Cardiac fibroblast (primary cell): ENCODE measurements at regions not wholly inside any gene's neighbourhood (a gene's known extent, or its start where the extent isn't known, plus 50 kb on each side); places are given as distances from the start of the nearest gene placed in this dataset.

Experiments
- DNase-seq, 2 donors: peaks; one replicate each; pipeline versions ENCODE4 v3.0.0 to v3.0.0-alpha.2; 2010; ENCODE audit warnings: low read depth in 2 of 2
- H3K4me3 ChIP-seq, 2 donors: replicated peaks in 1 of 2; 1 replicate in 1 of 2; 2 replicates in 1 of 2; pipeline ENCODE4 v1.5.1; 2011; ENCODE audit warnings: low read depth in 2 of 2, low read length in 2 of 2, mild to moderate bottlenecking in 2 of 2, moderate library complexity in 1 of 2
- TF ChIP-seq, protein P1 (sequence below): IDR thresholded peaks from one replicate; pipeline ENCODE4 v1.5.1; 2011; ENCODE audit warnings: low read depth, mild to moderate bottlenecking, low read length, inconsistent platforms

- TF ChIP-seq, protein P1, sequence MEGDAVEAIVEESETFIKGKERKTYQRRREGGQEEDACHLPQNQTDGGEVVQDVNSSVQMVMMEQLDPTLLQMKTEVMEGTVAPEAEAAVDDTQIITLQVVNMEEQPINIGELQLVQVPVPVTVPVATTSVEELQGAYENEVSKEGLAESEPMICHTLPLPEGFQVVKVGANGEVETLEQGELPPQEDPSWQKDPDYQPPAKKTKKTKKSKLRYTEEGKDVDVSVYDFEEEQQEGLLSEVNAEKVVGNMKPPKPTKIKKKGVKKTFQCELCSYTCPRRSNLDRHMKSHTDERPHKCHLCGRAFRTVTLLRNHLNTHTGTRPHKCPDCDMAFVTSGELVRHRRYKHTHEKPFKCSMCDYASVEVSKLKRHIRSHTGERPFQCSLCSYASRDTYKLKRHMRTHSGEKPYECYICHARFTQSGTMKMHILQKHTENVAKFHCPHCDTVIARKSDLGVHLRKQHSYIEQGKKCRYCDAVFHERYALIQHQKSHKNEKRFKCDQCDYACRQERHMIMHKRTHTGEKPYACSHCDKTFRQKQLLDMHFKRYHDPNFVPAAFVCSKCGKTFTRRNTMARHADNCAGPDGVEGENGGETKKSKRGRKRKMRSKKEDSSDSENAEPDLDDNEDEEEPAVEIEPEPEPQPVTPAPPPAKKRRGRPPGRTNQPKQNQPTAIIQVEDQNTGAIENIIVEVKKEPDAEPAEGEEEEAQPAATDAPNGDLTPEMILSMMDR, result no peak
These were observed 404.7 kb upstream of the CDH7 start for GRCh38 chr18:65346086-65346485.

GRCh38 chr18:65343571-65343970, 407.2 kb upstream of the CDH7 start:
- TF ChIP-seq, protein P1, result no peak
- no peak overlapping the region for H3K4me3 ChIP-seq
- DNase-seq, result no peak

More at GRCh38 chr18:65346086-65346485, 404.7 kb upstream of the CDH7 start:
- H3K4me3 ChIP-seq, result no peak overlapping the region
- DNase-seq, result no peak

- no peak for DNase-seq
- TF ChIP-seq, protein P1, result no peak
- no peak overlapping the region for H3K4me3 ChIP-seq
These were observed 414.4 kb upstream of the CDH7 start for GRCh38 chr18:65336411-65336810.

- no peak for DNase-seq
- TF ChIP-seq, protein P1, result no peak
- H3K4me3 ChIP-seq, result no peak overlapping the region
These were observed 421.8 kb upstream of the CDH7 start for GRCh38 chr18:65329010-65329409.

- no peak overlapping the region for H3K4me3 ChIP-seq
- TF ChIP-seq, protein P1, result no peak
- DNase-seq, result no peak
These were observed 424.0 kb upstream of the CDH7 start for GRCh38 chr18:65326805-65327204.

DNA sequence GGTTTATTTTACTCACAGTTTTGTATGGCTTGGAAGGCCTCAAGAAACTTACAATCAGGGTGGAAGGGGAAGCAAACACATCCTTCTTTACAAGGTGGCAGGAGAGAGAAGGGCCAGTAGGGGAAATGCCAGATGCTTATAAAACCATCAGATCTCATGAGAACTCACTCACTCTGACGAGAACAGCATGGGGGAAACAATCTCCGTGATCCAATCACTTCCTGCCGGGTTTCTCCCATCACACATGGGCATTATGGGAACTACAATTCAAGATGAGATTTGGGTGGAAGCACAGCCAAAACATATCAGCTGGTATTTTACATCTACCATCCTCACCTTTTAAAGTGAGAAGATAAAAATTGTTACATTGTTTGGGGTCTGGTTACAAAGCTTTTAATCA, 427.9 kb upstream of the CDH7 start:
- TF ChIP-seq, protein P1, result no peak
- no peak for DNase-seq
- no peak overlapping the region for H3K4me3 ChIP-seq

DNA sequence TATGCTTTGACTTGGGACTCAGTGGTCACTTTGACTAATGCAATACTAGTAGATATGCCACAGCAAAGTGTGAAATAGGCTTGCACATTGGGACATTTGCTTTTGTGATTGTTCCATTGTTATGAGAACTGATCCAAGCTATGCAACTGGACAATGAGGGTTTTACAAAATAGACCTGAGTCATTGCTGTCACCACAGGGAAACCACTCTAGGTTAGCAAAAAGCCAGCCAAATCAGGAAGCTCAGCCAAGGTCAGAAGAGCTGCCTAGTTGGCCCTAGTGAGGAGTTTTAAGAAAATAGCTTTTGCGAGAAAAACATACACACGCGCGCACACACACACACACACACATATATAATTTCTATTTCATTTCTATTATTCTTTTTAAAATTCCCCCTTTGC, 452.4 kb upstream of the CDH7 start:
- no peak for DNase-seq
- TF ChIP-seq, protein P1, result no peak
- H3K4me3 ChIP-seq, result no peak overlapping the region
